ENCODE measurements at regions not wholly inside any gene's neighbourhood (a gene's known extent, or its start where the extent isn't known, plus 50 kb on each side); places are given as distances from the start of the nearest gene placed in this dataset.

DNA sequence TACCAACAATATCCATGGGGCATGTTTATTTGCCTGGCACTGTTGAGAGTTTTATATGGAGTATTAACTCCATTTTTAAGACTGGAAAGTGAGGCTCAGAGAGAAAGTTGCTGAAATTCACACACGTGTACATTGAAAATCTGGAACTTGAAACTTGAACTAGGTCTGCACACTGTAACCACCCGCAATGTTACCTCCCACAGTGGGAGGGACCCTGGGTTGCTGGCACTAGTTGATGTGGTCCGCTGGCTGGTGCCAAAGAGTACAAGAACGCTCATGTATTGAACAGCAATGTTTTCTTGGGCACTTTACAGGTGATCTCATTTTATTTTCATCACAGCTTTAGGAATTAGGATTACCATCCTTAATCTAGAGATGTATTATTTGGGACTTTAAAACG is 253.2 kb downstream of the INHBA start (continued):
- TF ChIP-seq, protein P1, sequence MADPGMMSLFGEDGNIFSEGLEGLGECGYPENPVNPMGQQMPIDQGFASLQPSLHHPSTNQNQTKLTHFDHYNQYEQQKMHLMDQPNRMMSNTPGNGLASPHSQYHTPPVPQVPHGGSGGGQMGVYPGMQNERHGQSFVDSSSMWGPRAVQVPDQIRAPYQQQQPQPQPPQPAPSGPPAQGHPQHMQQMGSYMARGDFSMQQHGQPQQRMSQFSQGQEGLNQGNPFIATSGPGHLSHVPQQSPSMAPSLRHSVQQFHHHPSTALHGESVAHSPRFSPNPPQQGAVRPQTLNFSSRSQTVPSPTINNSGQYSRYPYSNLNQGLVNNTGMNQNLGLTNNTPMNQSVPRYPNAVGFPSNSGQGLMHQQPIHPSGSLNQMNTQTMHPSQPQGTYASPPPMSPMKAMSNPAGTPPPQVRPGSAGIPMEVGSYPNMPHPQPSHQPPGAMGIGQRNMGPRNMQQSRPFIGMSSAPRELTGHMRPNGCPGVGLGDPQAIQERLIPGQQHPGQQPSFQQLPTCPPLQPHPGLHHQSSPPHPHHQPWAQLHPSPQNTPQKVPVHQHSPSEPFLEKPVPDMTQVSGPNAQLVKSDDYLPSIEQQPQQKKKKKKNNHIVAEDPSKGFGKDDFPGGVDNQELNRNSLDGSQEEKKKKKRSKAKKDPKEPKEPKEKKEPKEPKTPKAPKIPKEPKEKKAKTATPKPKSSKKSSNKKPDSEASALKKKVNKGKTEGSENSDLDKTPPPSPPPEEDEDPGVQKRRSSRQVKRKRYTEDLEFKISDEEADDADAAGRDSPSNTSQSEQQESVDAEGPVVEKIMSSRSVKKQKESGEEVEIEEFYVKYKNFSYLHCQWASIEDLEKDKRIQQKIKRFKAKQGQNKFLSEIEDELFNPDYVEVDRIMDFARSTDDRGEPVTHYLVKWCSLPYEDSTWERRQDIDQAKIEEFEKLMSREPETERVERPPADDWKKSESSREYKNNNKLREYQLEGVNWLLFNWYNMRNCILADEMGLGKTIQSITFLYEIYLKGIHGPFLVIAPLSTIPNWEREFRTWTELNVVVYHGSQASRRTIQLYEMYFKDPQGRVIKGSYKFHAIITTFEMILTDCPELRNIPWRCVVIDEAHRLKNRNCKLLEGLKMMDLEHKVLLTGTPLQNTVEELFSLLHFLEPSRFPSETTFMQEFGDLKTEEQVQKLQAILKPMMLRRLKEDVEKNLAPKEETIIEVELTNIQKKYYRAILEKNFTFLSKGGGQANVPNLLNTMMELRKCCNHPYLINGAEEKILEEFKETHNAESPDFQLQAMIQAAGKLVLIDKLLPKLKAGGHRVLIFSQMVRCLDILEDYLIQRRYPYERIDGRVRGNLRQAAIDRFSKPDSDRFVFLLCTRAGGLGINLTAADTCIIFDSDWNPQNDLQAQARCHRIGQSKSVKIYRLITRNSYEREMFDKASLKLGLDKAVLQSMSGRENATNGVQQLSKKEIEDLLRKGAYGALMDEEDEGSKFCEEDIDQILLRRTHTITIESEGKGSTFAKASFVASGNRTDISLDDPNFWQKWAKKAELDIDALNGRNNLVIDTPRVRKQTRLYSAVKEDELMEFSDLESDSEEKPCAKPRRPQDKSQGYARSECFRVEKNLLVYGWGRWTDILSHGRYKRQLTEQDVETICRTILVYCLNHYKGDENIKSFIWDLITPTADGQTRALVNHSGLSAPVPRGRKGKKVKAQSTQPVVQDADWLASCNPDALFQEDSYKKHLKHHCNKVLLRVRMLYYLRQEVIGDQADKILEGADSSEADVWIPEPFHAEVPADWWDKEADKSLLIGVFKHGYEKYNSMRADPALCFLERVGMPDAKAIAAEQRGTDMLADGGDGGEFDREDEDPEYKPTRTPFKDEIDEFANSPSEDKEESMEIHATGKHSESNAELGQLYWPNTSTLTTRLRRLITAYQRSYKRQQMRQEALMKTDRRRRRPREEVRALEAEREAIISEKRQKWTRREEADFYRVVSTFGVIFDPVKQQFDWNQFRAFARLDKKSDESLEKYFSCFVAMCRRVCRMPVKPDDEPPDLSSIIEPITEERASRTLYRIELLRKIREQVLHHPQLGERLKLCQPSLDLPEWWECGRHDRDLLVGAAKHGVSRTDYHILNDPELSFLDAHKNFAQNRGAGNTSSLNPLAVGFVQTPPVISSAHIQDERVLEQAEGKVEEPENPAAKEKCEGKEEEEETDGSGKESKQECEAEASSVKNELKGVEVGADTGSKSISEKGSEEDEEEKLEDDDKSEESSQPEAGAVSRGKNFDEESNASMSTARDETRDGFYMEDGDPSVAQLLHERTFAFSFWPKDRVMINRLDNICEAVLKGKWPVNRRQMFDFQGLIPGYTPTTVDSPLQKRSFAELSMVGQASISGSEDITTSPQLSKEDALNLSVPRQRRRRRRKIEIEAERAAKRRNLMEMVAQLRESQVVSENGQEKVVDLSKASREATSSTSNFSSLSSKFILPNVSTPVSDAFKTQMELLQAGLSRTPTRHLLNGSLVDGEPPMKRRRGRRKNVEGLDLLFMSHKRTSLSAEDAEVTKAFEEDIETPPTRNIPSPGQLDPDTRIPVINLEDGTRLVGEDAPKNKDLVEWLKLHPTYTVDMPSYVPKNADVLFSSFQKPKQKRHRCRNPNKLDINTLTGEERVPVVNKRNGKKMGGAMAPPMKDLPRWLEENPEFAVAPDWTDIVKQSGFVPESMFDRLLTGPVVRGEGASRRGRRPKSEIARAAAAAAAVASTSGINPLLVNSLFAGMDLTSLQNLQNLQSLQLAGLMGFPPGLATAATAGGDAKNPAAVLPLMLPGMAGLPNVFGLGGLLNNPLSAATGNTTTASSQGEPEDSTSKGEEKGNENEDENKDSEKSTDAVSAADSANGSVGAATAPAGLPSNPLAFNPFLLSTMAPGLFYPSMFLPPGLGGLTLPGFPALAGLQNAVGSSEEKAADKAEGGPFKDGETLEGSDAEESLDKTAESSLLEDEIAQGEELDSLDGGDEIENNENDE (IDR thresholded peaks at IDR 0.05; ENCODE audit: insufficient replicate concordance, low read length), result no peak
